ENCODE measurements at regions not wholly inside any gene's neighbourhood (a gene's known extent, or its start where the extent isn't known, plus 50 kb on each side); places are given as distances from the start of the nearest gene placed in this dataset.

- Histone ChIP-seq H3K4me3 (ENCODE audit: insufficient read depth, low read depth, low read length, poor library complexity, severe bottlenecking) (no peak overlapping the region), H3K27ac (ENCODE audit: insufficient read depth, low read length, poor library complexity, severe bottlenecking) (no peak overlapping the region), H3K36me3 (ENCODE audit: control insufficient read depth, insufficient read depth, low read length) (no peaks in the 10 kb centered on the region), H3K27me3 (replicated peaks; ENCODE audit: control insufficient read depth, insufficient read depth, low read length, poor library complexity, severe bottlenecking) (no peaks in the 10 kb centered on the region), H3K9me3 (ENCODE audit: control insufficient read depth, low read length) (no peaks in the 10 kb centered on the region), H3K4me1 (ENCODE audit: control insufficient read depth, insufficient read depth, low read length, poor library complexity, severe bottlenecking) (no peaks in the 10 kb centered on the region)
- no peak for DNase-seq
Measured at GRCh38 chr18:72207280-72207679, 336.9 kb downstream of the CBLN2 start.

DNA sequence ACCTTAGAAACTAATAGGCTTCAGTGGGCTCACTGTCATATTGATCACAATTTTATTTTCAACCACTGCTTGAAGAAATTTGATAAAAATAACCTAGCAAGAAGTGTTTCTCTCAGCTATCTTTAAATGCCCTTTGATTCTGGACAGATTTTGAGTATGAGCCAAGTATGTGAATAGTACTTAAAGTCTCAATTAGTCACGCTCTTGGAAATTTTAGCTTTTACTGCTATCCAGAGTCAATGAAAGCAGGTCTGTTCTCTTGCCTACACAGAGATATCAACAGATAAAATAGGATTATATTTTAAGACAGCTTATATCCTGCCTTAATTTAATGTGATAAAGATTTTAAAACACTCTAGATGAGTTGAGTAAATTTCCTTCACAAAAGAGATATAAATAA is 337.3 kb downstream of the CBLN2 start:
- no peak overlapping the region for H3K4me3 ChIP-seq (ENCODE audit: insufficient read depth, low read depth, low read length, poor library complexity, severe bottlenecking)
- no peaks in the 10 kb centered on the region for H3K9me3 ChIP-seq (ENCODE audit: control insufficient read depth, low read length)
- no peaks in the 10 kb centered on the region for H3K27me3 ChIP-seq (replicated peaks; ENCODE audit: control insufficient read depth, insufficient read depth, low read length, poor library complexity, severe bottlenecking)
- no peak for DNase-seq
- H3K4me1 ChIP-seq (ENCODE audit: control insufficient read depth, insufficient read depth, low read length, poor library complexity, severe bottlenecking), result no peaks in the 10 kb centered on the region
- H3K27ac ChIP-seq (ENCODE audit: insufficient read depth, low read length, poor library complexity, severe bottlenecking), result no peak overlapping the region
- H3K36me3 ChIP-seq (ENCODE audit: control insufficient read depth, insufficient read depth, low read length), result no peaks in the 10 kb centered on the region

- H3K4me1 ChIP-seq (ENCODE audit: control insufficient read depth, insufficient read depth, low read length, poor library complexity, severe bottlenecking), result no peaks in the 10 kb centered on the region
- H3K27me3 ChIP-seq (replicated peaks; ENCODE audit: control insufficient read depth, insufficient read depth, low read length, poor library complexity, severe bottlenecking), result no peaks in the 10 kb centered on the region
- no peak overlapping the region for H3K4me3 ChIP-seq (ENCODE audit: insufficient read depth, low read depth, low read length, poor library complexity, severe bottlenecking)
- no peak for DNase-seq
- H3K36me3 ChIP-seq (ENCODE audit: control insufficient read depth, insufficient read depth, low read length), result no peaks in the 10 kb centered on the region
- no peaks in the 10 kb centered on the region for H3K9me3 ChIP-seq (ENCODE audit: control insufficient read depth, low read length)
- no peak overlapping the region for H3K27ac ChIP-seq (ENCODE audit: insufficient read depth, low read length, poor library complexity, severe bottlenecking)
Measured at GRCh38 chr18:72201032-72201431, 343.1 kb downstream of the CBLN2 start.

GRCh38 chr18:72197591-72197990 is 346.6 kb downstream of the CBLN2 start:
- DNase-seq, result no peak
- Histone ChIP-seq H3K36me3 (ENCODE audit: control insufficient read depth, insufficient read depth, low read length) (no peaks in the 10 kb centered on the region), H3K4me3 (ENCODE audit: insufficient read depth, low read depth, low read length, poor library complexity, severe bottlenecking) (no peak overlapping the region), H3K4me1 (ENCODE audit: control insufficient read depth, insufficient read depth, low read length, poor library complexity, severe bottlenecking) (no peaks in the 10 kb centered on the region), H3K9me3 (ENCODE audit: control insufficient read depth, low read length) (no peaks in the 10 kb centered on the region), H3K27ac (ENCODE audit: insufficient read depth, low read length, poor library complexity, severe bottlenecking) (no peak overlapping the region), H3K27me3 (replicated peaks; ENCODE audit: control insufficient read depth, insufficient read depth, low read length, poor library complexity, severe bottlenecking) (no peaks in the 10 kb centered on the region)

GRCh38 chr18:72194072-72194471 is 350.1 kb downstream of the CBLN2 start:
- H3K9me3 ChIP-seq (ENCODE audit: control insufficient read depth, low read length), result no peaks in the 10 kb centered on the region
- no peak overlapping the region for H3K4me3 ChIP-seq (ENCODE audit: insufficient read depth, low read depth, low read length, poor library complexity, severe bottlenecking)
- H3K4me1 ChIP-seq (ENCODE audit: control insufficient read depth, insufficient read depth, low read length, poor library complexity, severe bottlenecking), result no peaks in the 10 kb centered on the region

GRCh38 chr18:72187956-72188355 is 356.2 kb downstream of the CBLN2 start:
- no peaks in the 10 kb centered on the region for H3K36me3 ChIP-seq (ENCODE audit: control insufficient read depth, insufficient read depth, low read length)
- no peak overlapping the region for H3K27ac ChIP-seq (ENCODE audit: insufficient read depth, low read length, poor library complexity, severe bottlenecking)
- no peaks in the 10 kb centered on the region for H3K27me3 ChIP-seq (replicated peaks; ENCODE audit: control insufficient read depth, insufficient read depth, low read length, poor library complexity, severe bottlenecking)
- DNase-seq, result no peak
- no peak overlapping the region for H3K4me3 ChIP-seq (ENCODE audit: insufficient read depth, low read depth, low read length, poor library complexity, severe bottlenecking)
- H3K4me1 ChIP-seq (ENCODE audit: control insufficient read depth, insufficient read depth, low read length, poor library complexity, severe bottlenecking), result no peaks in the 10 kb centered on the region
- H3K9me3 ChIP-seq (ENCODE audit: control insufficient read depth, low read length), result no peaks in the 10 kb centered on the region

More at GRCh38 chr18:72194072-72194471, 350.1 kb downstream of the CBLN2 start:
- no peaks in the 10 kb centered on the region for H3K36me3 ChIP-seq (ENCODE audit: control insufficient read depth, insufficient read depth, low read length)
- H3K27ac ChIP-seq (ENCODE audit: insufficient read depth, low read length, poor library complexity, severe bottlenecking), result no peak overlapping the region
- no peaks in the 10 kb centered on the region for H3K27me3 ChIP-seq (replicated peaks; ENCODE audit: control insufficient read depth, insufficient read depth, low read length, poor library complexity, severe bottlenecking)
- no peak for DNase-seq

GRCh38 chr18:72181241-72181764 is 362.8 kb downstream of the CBLN2 start:
- H3K36me3 ChIP-seq (ENCODE audit: control insufficient read depth, insufficient read depth, low read length), result no peaks in the 10 kb centered on the region
- H3K4me3 ChIP-seq (ENCODE audit: insufficient read depth, low read depth, low read length, poor library complexity, severe bottlenecking), result no peak overlapping the region
- no peaks in the 10 kb centered on the region for H3K4me1 ChIP-seq (ENCODE audit: control insufficient read depth, insufficient read depth, low read length, poor library complexity, severe bottlenecking)
- DNase-seq, result no peak
- no peaks in the 10 kb centered on the region for H3K9me3 ChIP-seq (ENCODE audit: control insufficient read depth, low read length)
- H3K27me3 ChIP-seq (replicated peaks; ENCODE audit: control insufficient read depth, insufficient read depth, low read length, poor library complexity, severe bottlenecking), result no peaks in the 10 kb centered on the region
- no peak overlapping the region for H3K27ac ChIP-seq (ENCODE audit: insufficient read depth, low read length, poor library complexity, severe bottlenecking)

DNA sequence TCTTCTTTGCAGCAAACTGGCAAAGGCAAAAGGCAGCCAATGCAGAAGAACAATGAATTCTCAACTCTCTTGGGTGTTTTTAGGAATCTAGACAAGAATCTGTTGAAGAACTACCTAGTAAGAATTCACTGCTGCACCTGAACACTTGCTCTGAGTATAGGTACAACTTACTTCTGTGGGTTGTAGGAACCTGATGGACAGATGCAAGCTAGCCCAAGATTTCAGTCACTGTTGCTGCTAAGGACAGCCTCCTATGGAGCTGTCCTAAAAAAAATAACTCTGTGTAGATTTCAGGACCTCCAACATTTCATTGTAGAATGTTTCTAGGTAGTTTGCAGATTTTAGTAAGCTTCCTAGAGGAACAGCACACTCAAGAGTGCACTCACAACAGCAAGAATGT is 363.5 kb downstream of the CBLN2 start:
- Histone ChIP-seq H3K4me1 (ENCODE audit: control insufficient read depth, insufficient read depth, low read length, poor library complexity, severe bottlenecking) (no peaks in the 10 kb centered on the region), H3K27me3 (replicated peaks; ENCODE audit: control insufficient read depth, insufficient read depth, low read length, poor library complexity, severe bottlenecking) (no peaks in the 10 kb centered on the region), H3K4me3 (ENCODE audit: insufficient read depth, low read depth, low read length, poor library complexity, severe bottlenecking) (no peak overlapping the region), H3K27ac (ENCODE audit: insufficient read depth, low read length, poor library complexity, severe bottlenecking) (no peak overlapping the region), H3K36me3 (ENCODE audit: control insufficient read depth, insufficient read depth, low read length) (no peaks in the 10 kb centered on the region), H3K9me3 (ENCODE audit: control insufficient read depth, low read length) (no peaks in the 10 kb centered on the region)
- DNase-seq, result no peak

DNA sequence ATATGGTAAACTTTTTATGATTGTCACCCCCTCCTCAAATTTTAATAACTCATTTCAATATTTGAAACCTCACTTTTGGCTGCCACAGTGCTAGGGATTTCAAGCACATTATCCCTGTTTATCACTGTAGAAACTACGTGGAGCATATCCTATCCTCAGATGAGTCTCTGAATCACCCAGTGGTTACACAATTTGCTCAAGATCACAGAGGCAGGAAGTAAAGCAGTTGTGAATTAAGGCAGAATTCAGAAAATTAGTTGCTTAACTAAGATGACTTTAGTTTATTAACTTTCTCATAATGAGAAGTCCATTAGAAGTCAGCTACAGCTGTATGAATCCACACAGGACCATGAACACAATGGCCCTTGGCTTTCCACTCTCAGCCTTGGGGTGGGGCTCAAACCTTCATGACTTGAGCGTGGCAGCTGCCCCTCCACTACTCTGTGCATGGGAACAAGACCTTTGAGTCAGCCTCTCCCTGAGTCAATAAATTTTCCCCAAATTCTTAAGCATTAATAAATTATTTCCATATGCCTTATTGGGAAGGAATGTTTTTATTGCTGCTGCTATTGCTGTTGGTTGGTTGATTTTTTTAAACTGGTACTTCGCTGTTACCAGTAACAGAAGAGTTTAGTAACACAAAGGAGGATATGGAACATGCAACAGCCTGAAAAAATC is 369.0 kb downstream of the CBLN2 start:
- Histone ChIP-seq H3K27ac (ENCODE audit: insufficient read depth, low read length, poor library complexity, severe bottlenecking) (no peak overlapping the region), H3K36me3 (ENCODE audit: control insufficient read depth, insufficient read depth, low read length) (no peaks in the 10 kb centered on the region), H3K4me3 (ENCODE audit: insufficient read depth, low read depth, low read length, poor library complexity, severe bottlenecking) (no peak overlapping the region), H3K9me3 (ENCODE audit: control insufficient read depth, low read length) (no peaks in the 10 kb centered on the region), H3K4me1 (ENCODE audit: control insufficient read depth, insufficient read depth, low read length, poor library complexity, severe bottlenecking) (no peaks in the 10 kb centered on the region), H3K27me3 (replicated peaks; ENCODE audit: control insufficient read depth, insufficient read depth, low read length, poor library complexity, severe bottlenecking) (no peaks in the 10 kb centered on the region)
- DNase-seq, result no peak

- no peaks in the 10 kb centered on the region for H3K27me3 ChIP-seq (replicated peaks; ENCODE audit: control insufficient read depth, insufficient read depth, low read length, poor library complexity, severe bottlenecking)
Measured at GRCh38 chr18:72171596-72171995, 372.5 kb downstream of the CBLN2 start.

More at GRCh38 chr18:72171596-72171995, 372.5 kb downstream of the CBLN2 start:
- Histone ChIP-seq H3K4me3 (ENCODE audit: insufficient read depth, low read depth, low read length, poor library complexity, severe bottlenecking) (no peak overlapping the region), H3K9me3 (ENCODE audit: control insufficient read depth, low read length) (no peaks in the 10 kb centered on the region), H3K4me1 (ENCODE audit: control insufficient read depth, insufficient read depth, low read length, poor library complexity, severe bottlenecking) (no peaks in the 10 kb centered on the region), H3K27ac (ENCODE audit: insufficient read depth, low read length, poor library complexity, severe bottlenecking) (no peak overlapping the region), H3K36me3 (ENCODE audit: control insufficient read depth, insufficient read depth, low read length) (no peaks in the 10 kb centered on the region)
- no peak for DNase-seq

Data from effector memory CD4-positive, alpha-beta T cell (primary cell).